GM19238 (cell line): ENCODE measurements at regions not wholly inside any gene's neighbourhood (a gene's known extent, or its start where the extent isn't known, plus 50 kb on each side); places are given as distances from the start of the nearest gene placed in this dataset.
"Not testable (repeated sequence)": the region's sequence is repeated elsewhere in the genome, so short reads cannot be mapped to it uniquely, and the experiment has no call there.

Experiments used
- DNase-seq: peaks from one replicate; pipeline ENCODE4 v3.0.0; 2011; ENCODE audit warnings: low spot score; ENCODE audit not compliant: insufficient read length

DNA sequence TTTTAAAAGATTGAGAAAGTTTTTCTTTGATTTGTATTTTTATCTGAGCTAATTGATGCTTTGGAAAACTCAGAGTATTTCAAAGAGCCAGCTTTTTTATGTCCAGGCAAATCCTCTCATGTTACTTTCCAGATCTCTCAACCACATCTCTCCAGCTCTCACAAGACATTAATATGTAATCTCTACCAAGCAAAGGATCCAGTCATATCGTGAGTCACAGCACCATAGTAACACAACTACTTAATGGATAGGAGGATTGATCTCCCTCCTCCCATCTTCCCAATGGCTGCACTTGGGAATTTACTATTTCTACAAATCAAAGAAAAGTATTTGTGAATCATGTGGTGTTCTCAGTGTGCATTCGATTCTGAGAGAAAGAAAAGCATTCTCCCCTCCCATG, 63.3 kb downstream of the POU4F1 start:
- DNase-seq = no peak

DNA sequence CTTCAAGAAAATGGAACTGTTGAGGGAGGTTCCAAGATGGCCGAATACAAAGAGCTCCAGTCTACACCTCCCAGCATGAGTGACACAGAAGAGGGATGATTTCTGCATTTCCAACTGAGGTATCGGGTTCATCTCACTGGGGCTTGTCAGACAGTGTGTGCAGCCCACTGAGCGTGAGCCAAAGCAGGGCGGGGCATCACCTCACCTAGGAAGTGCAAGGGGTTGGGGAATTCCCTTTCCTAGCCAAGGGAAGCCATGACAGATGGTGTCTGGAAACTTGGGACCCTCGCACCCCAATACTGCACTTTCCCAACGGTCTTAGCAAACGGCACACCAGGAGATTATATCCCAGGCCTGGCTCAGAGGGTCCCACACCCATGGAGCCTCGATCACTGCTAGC, 77.3 kb downstream of the POU4F1 start:
- not testable (repeated sequence) for DNase-seq

DNA sequence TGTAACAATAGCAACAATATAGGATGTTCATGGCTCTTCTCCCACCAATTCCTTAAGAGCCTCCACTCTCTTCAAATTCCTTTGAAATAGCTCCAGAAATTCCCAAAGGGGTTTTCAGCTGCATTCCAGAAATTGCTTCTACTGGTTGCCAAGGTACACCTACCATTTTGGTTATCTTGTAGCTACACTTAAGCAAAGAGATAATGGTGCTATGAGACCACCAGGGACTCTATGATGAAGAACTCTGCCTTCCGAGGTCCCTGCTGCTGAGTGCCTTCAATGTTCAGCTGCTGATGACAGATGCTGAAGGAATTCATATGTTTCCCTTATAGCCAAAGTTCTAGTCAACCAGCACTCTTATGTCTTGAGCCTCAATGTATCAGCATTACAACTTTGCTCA, 78.4 kb downstream of the POU4F1 start:
- DNase-seq = no peak

DNA sequence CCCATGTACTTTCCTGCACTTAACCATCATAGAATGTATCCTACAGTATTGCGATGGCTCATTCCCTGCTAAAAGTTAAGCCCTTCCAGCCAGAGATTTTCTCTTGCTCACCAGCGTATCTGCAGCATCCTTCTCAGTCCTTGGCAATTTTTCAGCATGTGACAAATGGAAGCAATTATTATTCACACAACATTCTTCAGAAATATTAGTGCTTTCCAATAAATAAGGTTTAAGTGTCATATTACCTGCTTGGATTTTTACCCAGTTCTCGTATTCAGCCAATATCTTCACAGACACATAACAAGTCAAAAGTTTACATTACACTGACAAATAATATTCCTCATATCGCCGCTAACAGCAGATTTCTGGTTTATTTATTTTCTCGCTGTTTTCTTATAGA, 82.3 kb downstream of the POU4F1 start:
- no peak for DNase-seq

DNA sequence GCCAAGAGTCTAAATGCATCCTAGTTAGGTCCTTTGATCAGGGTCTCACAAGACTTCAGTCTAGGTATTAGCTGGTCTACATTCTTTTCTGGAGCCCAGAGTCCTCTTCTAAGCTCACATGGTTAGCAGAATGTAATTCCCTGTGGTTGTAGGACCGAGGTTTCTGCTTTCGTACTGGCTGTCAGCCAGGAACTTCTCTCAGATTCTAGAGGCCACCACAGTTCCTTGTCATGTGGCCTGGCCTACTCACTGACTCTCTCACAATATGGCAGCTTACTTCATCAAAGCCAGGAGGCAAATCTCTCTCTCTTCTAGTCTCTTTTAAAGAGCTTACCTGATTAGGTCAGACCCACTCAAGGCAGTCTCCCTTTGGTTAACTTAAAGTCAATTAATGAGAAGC, 82.9 kb downstream of the POU4F1 start:
- no peak for DNase-seq

DNA sequence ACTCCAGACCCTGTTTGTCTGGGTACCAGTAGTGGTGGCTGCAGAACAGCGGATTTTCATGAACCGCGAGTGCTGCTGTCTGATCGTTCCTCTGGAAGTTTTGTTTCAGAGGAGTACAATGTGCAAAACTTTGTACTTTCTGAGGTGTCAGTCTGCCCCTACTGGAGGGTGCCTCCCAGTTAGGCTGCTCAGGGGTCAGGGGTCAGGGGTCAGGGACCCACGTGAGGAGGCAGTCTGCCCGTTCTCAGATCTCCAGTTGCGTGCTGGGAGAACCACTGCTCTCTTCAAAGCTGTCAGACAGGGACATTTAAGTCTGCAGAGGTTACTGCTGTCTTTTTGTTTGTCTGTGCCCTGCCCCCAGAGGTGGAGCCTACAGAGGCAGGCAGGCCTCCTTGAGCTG, 84.9 kb downstream of the POU4F1 start:
- DNase-seq = not testable (repeated sequence)

DNA sequence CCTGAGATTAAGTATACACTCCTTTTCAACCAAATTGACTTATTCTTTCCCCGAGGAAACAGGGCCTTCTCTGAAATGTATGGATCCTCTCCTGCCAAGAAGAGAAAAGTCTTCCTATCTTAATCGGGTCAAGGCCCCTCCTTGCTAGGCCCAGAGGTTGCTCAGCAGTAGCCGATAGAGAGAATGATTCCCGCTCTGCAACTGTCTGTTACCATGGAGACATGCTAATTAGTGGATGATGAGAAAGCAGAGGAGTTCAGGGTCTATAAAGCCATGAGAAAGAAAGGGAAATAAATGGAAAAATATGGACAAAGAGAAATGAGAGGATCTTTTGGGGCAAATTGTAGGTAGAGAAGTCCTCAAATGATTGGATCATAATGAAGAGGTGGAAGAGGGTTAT, 103.5 kb downstream of the POU4F1 start:
- no peak for DNase-seq

DNA sequence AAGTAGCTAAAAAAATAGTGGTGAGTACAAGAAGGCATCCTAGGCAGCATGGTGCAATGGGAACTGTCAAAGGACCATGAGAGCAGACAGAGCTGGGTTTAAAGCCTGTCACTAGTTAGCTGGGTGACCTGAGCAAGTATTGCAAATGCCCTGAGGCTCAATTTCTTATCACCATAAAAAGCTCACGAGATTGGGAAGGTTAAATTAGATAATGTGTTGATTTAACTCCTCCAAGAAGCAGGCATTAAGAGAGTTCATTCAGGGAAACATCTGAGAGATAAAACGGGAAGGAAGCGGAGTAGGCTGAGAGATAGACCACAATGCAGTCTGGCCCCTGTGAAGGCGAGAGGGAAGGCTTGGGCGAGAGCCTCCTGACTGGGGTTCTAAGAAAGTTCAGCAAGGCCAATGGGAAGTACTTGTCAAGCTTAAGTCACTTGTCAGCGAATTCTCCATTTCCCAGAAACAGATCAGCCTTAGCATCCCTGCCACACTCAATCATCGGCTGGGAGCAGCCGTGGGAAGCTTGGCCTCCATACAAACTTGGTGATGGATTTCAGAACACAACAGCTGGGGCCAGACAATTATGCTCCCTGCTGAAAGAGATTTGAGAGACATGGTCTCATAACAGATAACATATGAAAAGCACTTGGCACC, 105.5 kb downstream of the POU4F1 start:
- no peak for DNase-seq

DNA sequence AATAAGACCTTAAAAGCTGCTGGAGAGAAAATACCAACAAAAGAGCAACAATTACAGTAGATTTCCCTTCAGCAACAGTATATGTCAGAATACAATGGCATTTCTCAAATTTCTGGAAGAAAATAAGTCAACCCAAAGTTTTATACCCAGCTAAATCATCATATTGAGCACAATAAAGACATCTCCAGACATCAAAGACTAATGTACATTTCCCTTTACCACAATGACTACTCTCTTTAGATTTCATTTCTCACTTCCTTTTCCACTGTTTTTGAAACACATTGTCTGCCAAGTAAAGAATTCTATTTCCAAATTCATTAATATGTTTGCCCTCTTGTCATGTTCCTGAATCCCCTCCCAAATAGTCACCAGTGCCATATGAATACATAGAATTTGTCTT, 111.4 kb downstream of the POU4F1 start:
- DNase-seq = no peak

DNA sequence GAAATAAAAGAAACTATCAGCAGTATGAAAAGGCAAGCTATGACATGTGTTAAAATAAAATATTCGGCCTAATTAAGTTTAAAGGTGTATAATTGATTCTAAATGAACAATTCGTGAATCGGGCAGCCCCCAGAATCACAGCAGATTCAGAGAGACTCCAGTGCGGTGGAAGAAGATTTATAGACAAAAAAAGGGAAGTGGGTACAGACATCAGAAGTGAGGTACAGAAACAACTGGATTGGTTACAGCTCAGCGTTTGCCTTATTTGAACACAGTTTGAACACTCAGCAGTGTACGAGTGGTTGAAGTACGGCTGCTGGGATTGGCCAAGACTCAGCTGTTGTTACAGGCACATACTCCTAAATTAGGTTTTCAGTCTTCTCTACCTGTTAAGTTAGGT, 113.1 kb downstream of the POU4F1 start:
- DNase-seq = not testable (repeated sequence)

DNA sequence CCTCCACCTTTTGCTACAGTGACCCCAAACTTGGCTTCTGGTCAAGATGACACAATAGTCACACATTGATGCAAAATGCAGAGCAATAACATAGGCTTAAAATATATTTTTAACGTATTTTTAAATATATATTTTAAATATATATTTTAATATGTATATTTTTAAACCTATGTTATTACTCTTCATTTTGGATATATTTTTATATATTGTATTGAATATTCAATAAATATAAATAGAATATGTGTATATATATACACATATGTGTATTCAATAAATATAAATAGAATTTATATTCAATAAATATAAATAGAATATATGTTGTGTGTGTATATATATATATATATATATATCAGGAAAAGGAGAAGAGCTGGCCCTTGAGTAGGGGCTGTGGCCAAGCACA, 115.6 kb downstream of the POU4F1 start:
- no peak for DNase-seq

DNA sequence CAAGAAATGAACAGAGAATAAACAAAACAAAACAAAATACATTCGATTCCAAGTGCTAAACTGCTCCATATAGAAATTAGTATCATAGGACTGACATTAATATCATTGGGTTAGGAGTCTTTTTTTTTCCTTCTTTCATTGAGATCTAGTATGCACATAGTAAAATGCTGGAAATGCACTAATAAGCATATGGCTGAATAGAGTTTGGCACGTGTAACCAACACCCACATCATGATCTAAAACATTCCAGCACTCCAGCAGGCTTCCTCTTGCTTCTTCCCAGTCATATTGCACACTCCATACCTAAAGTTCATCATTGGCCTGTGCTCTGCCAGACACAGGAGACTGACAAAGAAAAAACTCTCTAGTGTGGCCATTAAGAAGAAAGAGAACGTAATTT, 117.5 kb downstream of the POU4F1 start:
- DNase-seq = no peak

DNA sequence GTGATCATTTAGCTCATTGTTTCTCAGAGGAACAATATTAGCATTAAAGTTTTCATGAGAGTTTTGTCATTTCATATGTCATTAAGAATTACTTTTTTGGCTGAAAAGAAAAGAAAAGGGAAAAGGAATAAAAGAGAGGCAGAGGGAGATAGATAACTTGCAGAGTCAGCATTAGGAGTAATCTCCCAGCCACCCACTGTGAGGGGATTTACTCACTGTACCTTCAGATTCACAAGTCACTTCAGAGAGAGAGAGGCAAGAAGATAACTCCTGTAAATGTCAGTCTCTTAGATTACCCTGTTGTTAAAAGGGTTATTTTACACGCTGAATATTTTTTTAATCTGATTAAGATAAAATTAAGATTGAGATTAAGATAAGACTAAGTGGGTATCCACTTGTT, 125.2 kb downstream of the POU4F1 start:
- no peak for DNase-seq

DNA sequence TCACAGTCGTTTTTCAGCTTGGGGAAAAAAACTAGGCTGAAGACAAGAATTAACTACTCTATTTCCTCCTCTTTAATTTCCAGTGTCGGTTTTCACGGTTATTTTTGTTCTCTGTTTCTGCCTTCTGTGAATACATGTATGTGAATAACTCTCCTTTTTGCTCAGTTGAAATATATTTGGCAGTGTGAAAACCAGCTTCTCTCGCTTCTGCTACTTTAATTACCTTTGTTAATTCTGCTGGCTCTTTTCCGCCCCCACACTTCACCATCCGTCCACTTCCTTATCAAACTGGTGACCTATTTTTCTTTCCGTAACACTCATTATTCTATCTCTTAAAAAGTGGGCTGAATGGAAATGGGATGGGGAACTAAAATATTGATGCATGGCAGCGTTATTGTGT, 126.4 kb downstream of the POU4F1 start:
- no peak for DNase-seq

DNA sequence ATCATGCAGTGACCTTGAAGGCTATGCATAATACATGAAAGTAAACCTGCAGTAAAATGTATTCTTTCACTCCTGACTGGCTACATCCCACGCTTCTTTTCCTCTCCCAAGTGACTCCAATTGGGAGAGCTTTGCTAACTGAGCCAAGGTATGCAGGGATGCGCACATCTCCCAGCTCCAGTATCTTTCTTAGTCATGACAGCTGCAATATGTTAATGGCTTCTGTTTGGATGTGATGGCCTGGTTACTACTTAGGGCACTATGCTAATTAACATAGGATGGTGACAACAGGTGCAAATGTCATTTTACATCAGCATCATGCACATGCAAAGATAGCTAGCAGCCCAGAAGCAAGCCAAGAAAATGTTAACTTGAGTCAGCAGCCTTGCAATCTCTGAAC, 134.7 kb downstream of the POU4F1 start:
- DNase-seq = no peak

DNA sequence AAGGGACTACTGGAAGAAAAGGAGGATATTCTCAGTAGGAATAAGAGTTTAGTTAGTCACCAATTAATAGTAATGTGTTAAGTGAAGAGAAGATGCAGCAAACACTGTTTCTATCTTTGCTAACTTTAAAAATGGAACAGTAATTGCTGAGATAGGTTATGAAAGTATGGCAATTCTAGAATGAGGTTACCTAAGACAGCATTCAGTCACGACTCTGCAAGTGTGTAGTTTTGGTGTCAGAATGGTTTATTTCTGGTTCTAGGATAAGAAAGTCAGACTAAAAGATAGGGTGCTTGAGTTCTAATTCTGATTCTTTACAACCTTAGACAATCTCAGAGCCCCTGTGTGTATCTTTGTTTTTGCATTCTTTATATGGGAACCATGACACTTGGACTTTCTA, 138.1 kb downstream of the POU4F1 start:
- no peak for DNase-seq

DNA sequence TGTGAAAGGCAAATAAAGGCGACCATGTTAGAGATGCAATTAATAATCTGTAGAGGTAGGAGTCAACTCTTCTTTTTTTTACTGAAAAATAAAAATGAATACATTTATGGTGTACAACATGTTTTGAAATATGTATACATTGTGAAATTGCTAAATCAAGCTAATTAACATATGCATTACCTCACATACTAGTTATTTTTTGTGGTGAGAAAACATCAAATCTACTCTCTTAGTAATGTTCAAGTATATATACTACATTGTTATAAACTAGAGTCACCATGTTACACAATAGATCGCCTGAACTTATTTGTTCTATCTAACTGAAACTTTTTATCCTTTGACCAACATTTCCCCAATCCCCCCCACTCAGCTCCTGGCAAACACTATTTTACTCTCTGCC, 143.2 kb downstream of the POU4F1 start:
- no peak for DNase-seq

DNA sequence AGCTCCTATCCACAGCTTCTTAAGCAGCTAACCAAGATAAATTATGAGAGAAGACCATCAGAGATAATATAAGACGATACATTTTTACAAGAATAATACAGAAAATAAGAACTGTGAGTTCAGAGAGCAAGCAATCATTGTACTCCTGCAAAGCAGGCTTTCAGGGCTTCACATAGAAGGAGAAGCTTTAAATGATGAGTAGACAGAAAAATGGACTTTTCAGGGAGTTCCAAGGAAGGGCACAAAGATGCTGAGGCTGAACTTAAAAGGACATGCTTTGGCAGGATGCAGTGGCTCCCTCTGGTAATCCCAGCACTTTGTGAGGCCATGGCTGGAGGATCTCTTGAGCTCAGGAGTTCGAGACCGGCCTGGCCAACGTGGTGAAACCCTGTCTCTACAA, 159.5 kb downstream of the POU4F1 start:
- DNase-seq = no peak

DNA sequence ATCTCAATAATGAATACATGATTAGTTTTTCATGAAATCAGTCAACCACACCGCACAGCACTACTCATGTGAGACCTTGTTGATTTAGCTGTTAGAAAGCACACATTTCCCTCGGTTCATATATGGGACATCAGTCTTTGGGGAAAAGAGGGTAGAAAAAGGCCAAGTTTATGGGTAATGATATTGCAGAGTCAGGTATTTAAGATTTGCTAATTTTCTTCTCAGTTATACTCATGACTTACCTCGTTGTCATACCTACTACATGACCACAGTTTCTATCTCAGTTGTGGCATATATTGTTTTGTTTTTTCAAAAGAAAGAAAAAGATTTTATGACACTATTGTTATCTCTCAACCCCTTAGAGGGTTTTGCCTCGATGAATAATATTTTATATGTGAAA, 165.6 kb downstream of the POU4F1 start:
- DNase-seq = no peak

DNA sequence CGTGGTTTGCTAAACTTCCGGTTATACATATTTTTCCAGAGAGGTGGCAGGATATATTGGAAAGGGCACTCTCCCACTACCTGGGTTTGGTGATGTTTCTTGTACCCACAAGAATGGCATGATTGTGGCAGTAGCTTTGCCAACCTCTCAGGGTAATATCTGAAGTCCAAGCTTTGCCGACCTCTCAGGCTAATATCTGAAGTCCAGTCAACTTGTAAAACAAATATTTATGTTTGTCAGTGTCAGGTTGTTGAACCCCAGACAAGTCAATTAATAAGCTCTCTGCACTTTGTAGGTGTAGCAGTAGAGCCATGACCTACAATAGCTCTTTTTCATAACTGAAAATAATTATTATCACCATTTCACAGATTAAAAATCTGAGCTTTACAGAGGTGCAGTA, 167.0 kb downstream of the POU4F1 start:
- no peak for DNase-seq

DNA sequence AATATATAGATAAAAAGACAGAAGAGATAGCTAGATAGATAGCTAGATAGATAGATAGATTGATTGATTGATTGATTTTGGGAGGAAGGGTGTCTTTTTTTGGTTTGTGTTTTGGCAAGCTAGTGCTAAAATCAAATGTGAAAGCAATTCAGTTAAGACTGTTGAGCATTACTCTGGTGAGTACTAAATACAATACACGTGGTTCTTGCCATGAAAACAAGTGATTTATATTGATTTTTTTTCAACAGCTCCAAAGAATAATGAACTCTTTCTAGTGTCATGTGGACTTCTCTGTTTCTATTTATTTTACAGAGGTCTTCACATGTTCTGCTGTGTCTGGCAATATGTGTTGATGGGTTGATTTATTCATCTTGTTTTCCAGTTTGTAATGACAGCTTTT, 172.0 kb downstream of the POU4F1 start:
- DNase-seq = no peak

DNA sequence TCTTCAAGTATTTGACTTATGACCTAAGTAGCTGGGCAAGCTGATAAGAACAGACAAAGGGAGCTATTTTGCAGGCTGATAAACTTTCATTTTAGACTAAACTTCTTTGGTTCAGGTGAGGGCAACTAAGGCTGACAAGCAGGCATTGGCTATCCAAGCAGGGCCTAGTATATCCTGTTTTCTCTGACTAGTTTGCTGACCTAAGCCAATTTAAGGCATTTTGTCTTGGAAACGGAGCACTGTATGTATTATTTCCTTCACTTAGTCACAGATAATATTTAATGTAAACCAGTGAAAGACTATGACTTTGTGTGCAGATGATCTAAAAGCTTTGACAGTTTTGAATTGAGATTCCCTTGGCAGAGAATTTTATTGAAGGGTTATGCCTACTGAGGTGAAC, 172.5 kb downstream of the POU4F1 start:
- DNase-seq = no peak

DNA sequence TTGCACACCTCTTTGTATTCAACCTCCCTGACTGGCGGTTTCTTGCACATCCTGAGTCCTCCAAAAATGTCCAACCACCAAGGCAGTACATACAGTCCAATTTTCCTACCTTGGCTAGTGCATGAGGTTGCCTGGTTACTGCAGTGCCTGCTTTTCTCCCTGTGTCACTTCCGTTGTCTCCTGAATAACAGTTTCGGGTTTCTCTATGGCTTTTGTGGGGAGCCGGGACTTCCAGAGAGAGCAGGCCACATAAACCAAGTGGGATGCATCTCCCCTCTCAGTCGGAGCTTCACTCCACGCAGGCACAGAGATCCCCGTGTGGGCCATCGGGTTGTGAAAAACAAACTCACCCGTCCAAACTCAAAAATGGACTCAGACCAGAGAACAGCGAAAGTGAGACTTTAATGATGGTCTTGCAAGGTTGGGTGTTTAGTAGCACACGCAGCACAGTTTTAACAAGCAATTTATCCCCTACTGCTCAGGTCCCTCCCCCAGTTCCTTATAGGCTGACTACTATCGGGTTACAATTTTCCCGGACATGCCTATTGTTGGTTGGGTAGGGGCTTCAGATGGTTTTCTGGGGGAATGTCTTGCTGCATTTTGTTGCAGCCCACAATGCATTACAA, 173.1 kb downstream of the POU4F1 start:
- no peak for DNase-seq

DNA sequence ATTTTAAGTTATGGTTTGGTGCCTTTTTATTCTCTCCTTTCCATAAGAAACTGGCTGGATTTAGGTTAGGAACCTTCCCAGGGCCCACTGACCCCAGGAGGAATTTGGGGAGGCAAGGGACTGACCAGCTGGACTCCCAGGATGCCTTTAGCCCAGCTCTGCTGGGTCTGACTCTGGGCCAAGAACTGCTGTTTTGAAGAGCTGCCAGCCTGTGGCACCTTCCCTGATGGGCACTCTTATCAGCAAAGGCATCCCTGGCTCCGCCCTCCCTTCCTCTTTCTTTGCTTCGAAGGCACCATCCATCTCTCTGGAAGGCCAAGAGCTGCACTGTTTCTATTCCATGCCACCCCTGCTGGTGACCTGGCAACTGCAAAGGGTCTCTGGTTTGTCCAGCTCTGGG, 174.7 kb downstream of the POU4F1 start:
- DNase-seq = no peak
